GM13976 (cell line): ENCODE measurements at regions not wholly inside any gene's neighbourhood (a gene's known extent, or its start where the extent isn't known, plus 50 kb on each side); places are given as distances from the start of the nearest gene placed in this dataset.

Source experiments
- DNase-seq: peaks from one replicate; pipeline ENCODE4 v3.0.0; 2012; ENCODE audit warnings: low spot score
- in situ Hi-C: fragments of 300-500 bp; cut with MboI; formaldehyde crosslinking; loops from one replicate; pipeline ENCODE4 v1.12.0; 2022; ENCODE audit warnings: low sequenced_read_pairs, mixed read lengths, inconsistent platforms; ENCODE audit not compliant: unreplicated experiment
- TF ChIP-seq, protein P1 (sequence below): IDR thresholded peaks from 2 replicates; pipeline ENCODE4 v1.5.1; 2012; ENCODE audit warnings: borderline replicate concordance, mild to moderate bottlenecking; ENCODE audit not compliant: insufficient read depth; ENCODE audit errors: extremely low read depth, missing control alignments, control extremely low read depth

DNA sequence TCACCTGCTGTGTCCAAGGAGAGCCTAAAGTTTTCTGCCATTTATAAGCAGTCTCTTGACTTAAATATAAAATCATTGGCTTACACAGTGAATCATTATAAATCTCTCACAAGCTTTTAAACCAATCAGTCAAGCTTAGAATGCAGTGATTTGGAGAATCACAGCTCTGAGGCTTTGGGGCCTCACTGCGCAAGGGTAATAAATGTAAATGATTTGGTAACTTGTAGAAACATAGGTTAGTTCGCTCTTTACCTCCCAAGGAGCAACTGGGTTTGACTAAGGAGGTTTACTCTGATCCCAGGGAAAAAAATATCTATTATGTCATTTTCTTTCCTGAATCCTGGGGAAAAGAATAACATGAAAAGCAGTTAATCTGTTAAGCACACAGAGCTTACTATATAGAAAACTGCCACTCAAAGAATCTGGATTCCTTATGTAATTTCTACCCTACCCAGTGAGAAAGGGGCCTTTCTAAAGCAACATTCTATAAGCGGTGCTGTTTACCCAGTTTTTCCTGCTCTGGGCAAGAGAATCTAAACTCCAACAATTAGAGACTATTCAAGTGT, 128.2 kb downstream of the MZT1 start:
- in situ Hi-C loops, result no loop called here
- TF ChIP-seq, protein P1, sequence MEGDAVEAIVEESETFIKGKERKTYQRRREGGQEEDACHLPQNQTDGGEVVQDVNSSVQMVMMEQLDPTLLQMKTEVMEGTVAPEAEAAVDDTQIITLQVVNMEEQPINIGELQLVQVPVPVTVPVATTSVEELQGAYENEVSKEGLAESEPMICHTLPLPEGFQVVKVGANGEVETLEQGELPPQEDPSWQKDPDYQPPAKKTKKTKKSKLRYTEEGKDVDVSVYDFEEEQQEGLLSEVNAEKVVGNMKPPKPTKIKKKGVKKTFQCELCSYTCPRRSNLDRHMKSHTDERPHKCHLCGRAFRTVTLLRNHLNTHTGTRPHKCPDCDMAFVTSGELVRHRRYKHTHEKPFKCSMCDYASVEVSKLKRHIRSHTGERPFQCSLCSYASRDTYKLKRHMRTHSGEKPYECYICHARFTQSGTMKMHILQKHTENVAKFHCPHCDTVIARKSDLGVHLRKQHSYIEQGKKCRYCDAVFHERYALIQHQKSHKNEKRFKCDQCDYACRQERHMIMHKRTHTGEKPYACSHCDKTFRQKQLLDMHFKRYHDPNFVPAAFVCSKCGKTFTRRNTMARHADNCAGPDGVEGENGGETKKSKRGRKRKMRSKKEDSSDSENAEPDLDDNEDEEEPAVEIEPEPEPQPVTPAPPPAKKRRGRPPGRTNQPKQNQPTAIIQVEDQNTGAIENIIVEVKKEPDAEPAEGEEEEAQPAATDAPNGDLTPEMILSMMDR, result no peak
- DNase-seq, result no peak

DNA sequence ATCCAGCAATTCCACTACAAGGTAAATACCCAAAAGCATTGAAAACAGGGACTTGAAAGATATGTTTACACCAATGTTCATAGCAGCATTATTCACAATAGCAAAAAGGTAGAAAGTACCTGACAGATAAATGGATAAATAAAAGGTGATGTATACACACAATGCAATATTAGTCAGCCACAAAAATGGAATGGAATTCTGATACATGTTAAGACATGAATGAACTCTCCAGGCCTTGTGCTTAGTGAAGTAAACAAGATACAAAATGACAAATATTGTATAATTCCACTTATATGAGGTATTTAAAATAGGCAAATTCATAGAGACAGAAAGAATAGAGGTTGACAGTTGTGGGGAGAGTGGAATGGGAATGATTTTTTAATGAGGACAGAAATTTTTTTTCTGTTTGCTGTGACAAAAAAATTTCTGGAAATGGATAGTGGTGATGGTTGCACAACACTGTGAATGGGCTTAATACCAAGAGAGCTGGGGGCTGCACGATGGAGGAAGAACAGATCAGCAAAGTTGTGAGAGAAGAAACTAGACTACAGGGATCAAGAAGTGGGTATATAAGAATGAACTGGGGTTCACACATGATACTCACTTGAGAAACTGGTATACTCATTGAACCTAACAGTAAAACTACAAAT, 137.2 kb downstream of the MZT1 start:
- in situ Hi-C loops, result no loop called here
- TF ChIP-seq, protein P1, result no peak
- no peak for DNase-seq

DNA sequence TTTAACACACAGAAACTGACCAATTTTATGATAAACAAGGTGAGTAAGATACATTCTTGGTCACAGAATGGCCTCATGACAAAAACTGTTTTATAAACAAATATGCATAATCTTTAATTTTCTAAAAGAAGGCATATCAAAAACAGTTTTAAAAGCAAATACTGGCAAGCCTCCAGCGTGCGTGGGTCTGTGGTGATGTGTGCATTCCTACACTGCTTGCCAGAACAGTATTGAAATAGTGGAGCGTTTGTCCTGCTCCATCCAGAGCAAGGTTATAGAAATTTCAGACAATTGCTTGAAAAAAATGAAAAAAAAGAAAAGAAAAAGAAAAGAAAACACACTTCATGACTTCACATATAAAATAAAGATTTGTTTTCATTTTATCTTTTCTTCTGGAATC, 140.9 kb downstream of the MZT1 start:
- DNase-seq, result no peak
- TF ChIP-seq, protein P1, result no peak
- in situ Hi-C loops, result no loop called here

DNA sequence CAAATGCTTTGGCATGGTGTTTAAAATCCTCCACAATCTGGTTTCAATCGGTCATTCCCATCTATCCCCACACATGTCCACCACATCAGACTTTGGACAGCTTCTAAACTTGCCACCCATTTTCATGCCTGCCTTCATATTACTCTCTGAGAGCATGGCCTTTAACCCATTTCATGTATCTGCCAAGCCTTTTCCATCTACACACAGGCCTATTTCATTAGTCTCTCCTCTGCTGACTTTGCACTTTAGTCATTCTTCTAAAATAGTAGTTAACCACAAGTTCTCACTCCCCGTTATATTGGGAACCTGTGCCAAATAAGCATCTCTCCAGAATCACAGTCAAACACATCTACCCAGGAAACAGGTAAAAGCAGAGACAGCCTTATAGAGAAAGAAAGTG, 142.2 kb downstream of the MZT1 start:
- in situ Hi-C loops, result no loop called here
- DNase-seq, result no peak
- TF ChIP-seq, protein P1, result no peak

DNA sequence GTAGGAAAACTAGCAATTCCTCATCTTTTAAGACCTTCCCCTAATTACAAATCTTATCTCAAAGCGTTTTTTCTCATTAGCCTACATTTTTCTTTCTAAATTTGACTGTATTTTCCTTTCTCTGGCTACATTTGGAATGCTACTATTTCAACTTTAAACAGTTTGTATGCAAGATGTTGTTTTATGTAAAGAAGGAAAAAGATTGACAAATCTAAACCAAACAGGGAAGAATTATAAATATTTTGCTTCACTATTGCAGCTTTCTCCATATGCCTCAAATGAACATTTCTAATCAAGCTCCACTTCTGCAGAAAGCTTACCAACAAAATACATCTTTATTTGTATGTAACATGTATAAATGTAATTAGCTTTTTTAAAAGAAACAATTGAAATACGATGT, 156.2 kb downstream of the MZT1 start:
- in situ Hi-C loops, result no loop called here
- TF ChIP-seq, protein P1, result no peak
- DNase-seq, result no peak

DNA sequence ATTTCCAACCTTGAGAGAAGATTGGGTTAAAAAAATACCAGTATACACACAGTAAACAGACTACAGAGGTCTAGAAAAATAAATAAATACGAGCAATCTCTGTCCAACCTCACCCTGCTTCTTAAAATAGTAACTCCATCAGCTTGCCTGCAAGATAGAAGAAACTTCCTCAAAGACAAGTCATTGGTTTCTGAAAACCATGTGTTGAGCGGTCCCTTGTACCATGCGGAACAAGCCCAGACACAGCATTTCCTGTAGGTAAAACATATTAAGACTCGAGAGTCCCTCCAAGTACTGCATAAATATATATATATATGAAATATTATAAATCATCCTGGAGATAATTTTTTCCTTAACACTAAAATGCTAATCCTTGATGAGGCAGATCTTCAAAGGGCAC, 157.4 kb downstream of the MZT1 start:
- TF ChIP-seq, protein P1, result no peak
- in situ Hi-C loops, result no loop called here

More for the DNA sequence above, 157.4 kb downstream of the MZT1 start:
- DNase-seq, result no peak
